OCI-LY7 (cell line): ENCODE measurements at regions not wholly inside any gene's neighbourhood (a gene's known extent, or its start where the extent isn't known, plus 50 kb on each side); places are given as distances from the start of the nearest gene placed in this dataset.

Source experiments
- EZH2phosphoT487 ChIP-seq: fragments of 200-600 bp; sonication (generic); IDR thresholded peaks from 2 replicates; pipeline ENCODE4 v1.6.1; 2018; ENCODE audit warnings: low read depth, borderline replicate concordance, mild to moderate bottlenecking, mixed run types, antibody characterized with exemption, low read length, moderate library complexity, mixed read lengths
- TF ChIP-seq, protein P1 (sequence below): fragments of 200-600 bp; sonication (generic); conservative IDR thresholded peaks from 2 replicates; pipeline ENCODE4 v1.5.1; 2014; ENCODE audit warnings: mild to moderate bottlenecking, antibody characterized with exemption, low read length, moderate library complexity, mixed read lengths

DNA sequence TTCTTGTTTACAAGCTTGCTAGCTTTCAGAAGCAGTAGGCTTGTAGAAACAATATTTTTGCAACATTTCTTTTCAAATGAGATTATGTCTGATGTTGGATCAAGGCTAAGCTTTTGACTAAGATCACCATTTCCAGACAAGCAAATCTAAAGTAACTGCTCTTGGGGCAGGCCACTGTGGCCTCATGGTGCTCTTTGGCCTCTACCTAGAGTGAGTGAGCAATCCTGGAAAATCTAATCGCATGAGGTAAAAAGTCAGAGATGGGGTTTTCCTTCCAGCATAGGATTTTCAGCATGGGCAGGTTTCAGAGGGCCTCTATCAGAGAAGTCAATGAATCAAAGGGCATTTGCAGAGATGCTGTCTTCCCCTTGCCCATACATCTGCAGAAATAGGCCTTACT is 331.9 kb downstream of the OMA1 start:
- TF ChIP-seq, protein P1, sequence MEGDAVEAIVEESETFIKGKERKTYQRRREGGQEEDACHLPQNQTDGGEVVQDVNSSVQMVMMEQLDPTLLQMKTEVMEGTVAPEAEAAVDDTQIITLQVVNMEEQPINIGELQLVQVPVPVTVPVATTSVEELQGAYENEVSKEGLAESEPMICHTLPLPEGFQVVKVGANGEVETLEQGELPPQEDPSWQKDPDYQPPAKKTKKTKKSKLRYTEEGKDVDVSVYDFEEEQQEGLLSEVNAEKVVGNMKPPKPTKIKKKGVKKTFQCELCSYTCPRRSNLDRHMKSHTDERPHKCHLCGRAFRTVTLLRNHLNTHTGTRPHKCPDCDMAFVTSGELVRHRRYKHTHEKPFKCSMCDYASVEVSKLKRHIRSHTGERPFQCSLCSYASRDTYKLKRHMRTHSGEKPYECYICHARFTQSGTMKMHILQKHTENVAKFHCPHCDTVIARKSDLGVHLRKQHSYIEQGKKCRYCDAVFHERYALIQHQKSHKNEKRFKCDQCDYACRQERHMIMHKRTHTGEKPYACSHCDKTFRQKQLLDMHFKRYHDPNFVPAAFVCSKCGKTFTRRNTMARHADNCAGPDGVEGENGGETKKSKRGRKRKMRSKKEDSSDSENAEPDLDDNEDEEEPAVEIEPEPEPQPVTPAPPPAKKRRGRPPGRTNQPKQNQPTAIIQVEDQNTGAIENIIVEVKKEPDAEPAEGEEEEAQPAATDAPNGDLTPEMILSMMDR = no peak
- no peak for TF ChIP-seq EZH2phosphoT487
